Psoas muscle (tissue), 7 donors: ENCODE measurements at regions not wholly inside any gene's neighbourhood (a gene's known extent, or its start where the extent isn't known, plus 50 kb on each side); places are given as distances from the start of the nearest gene placed in this dataset.

ENCODE experiments used
- ATAC-seq, 4 donors: fragments of 200-7000 bp; cut with Tn5 transposase; one replicate each; pipeline ENCODE4 v1.9.1; 2020; ENCODE audit warnings: moderate library complexity in 3 of 4, mild to moderate bottlenecking in 2 of 4
- DNase-seq, 2 donors: peaks; one replicate each; pipeline ENCODE4 v3.0.0-alpha.2; 2020
- H3K27ac ChIP-seq: fragments of 200-600 bp; one replicate; pipeline ENCODE4 v1.8.0; 2022
- H3K27me3 ChIP-seq, 3 donors: fragments of 200-600 bp in 1 of 3; one replicate each; pipeline versions ENCODE4 v1.6.1 to v1.8.0; 2013 to 2022; ENCODE audit warnings: low read length in 2 of 3, mild to moderate bottlenecking in 2 of 3, moderate library complexity in 1 of 3; ENCODE audit not compliant: insufficient read depth in 3 of 3
- H3K36me3 ChIP-seq, 2 donors: fragments of 200-600 bp in 1 of 2; one replicate each; pipeline versions ENCODE4 v1.6.1 to v1.8.0; 2013 to 2022; ENCODE audit warnings: low read depth in 1 of 2, mild to moderate bottlenecking in 1 of 2, moderate library complexity in 1 of 2; ENCODE audit not compliant: insufficient read depth in 1 of 2
- H3K4me1 ChIP-seq: fragments of 200-600 bp; one replicate; pipeline ENCODE4 v1.8.0; 2022
- H3K4me3 ChIP-seq: fragments of 200-600 bp; one replicate; pipeline ENCODE4 v1.8.0; 2022; ENCODE audit warnings: mild to moderate bottlenecking
- H3K9me3 ChIP-seq: fragments of 200-600 bp; one replicate; pipeline ENCODE4 v1.8.0; 2022
- WGBS, 3 donors: extraction: QIAGEN DNeasy Blood & Tissue Kit; methylation state at CpG; one replicate each; pipeline versions ENCODE4 v1.1.6 to v1.1.7; 2013; 5-methylcytosine and 5-hydroxymethylcytosine counted together
- intact Hi-C, 2 donors: fragments of 100-400 bp; cut with DNase I; formaldehyde crosslinking; loops; one replicate each; pipeline versions ENCODE4 v1.11.0 to v1.14.2; 2022
- TF ChIP-seq, protein P1 (sequence below): fragments of 200-600 bp; IDR thresholded peaks from one replicate; pipeline ENCODE4 v1.8.0; 2022; ENCODE audit warnings: antibody characterized with exemption
- donor health status: healthy with polysubstance abuse.
- donor health status: DM: no; HTN: no; CAD: no; lungs with moderate emphysema.
- donor health status: Bipolar disorder and iron deficiency.
- donor health status: healthy.
- donor health status: DM: yes; HTN: yes; CAD: no.
- donor health status: DM: no; HTN: no; CAD: no.
- donor health status: DM: yes; HTN: yes; CAD: no.

DNA sequence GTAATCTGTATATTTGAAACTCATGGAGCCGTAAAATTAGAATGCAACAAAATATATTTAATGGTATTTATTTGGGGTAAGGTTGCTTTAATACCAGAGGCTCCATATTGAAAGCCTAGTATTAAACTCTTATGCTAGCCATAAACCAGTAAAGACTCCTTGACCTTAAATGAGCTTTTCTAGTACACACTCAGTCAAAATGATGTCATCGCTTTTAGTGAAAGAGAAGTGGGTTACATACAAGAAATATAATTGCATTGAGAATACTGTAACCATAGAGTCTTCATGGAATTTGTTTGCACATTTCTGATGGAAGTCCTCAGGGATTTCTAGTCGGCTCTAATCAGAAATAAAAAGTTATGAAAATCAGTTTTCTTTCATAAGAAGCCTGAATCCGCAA lies 757.6 kb downstream of the GBE1 start:
- 63 to 77% (median 69%) methylated on average over 4 of the region's 4 CpGs for WGBS, 3 donors
- H3K4me3 ChIP-seq = no peak overlapping the region
- H3K27ac ChIP-seq = no peak overlapping the region
- DNase-seq (no peak), ATAC-seq (no peak)
- TF ChIP-seq, protein P1, sequence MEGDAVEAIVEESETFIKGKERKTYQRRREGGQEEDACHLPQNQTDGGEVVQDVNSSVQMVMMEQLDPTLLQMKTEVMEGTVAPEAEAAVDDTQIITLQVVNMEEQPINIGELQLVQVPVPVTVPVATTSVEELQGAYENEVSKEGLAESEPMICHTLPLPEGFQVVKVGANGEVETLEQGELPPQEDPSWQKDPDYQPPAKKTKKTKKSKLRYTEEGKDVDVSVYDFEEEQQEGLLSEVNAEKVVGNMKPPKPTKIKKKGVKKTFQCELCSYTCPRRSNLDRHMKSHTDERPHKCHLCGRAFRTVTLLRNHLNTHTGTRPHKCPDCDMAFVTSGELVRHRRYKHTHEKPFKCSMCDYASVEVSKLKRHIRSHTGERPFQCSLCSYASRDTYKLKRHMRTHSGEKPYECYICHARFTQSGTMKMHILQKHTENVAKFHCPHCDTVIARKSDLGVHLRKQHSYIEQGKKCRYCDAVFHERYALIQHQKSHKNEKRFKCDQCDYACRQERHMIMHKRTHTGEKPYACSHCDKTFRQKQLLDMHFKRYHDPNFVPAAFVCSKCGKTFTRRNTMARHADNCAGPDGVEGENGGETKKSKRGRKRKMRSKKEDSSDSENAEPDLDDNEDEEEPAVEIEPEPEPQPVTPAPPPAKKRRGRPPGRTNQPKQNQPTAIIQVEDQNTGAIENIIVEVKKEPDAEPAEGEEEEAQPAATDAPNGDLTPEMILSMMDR = no peak
- intact Hi-C loops = no loop called here
- no peaks in the 10 kb centered on the region for H3K27me3 ChIP-seq
- H3K9me3 ChIP-seq = no peaks in the 10 kb centered on the region
- H3K4me1 ChIP-seq = no peaks in the 10 kb centered on the region
- H3K36me3 ChIP-seq = no peaks in the 10 kb centered on the region

DNA sequence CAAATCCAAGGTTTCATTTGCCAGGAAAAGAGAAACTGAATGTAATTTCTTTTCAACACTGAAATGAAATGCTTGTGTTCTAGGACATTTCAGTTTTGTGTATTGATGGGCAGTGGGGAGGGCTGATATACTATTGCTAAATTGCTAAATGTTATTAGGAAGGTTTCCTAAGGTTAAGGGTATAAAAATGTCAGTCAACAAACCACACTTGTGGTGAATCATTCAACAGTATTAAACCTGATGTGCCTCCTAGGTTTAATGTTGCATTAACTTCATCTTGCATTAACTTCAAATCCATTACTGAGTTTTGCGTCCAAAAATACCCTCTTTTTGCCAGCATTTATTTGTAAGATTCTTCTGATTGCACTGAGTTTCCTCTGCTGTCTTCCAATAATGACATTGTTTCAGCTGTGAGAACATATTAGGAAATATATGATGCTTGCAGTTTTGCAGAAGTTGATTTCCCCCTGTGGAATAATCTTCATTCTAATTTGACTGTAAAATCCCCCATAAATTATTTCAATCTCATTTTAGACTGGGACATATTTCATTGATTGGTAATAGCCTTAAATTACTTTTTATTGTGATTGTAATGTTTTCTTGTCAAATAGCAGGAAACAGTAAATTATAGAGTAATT lies 758.3 kb downstream of the GBE1 start:
- H3K27ac ChIP-seq = no peak overlapping the region
- H3K4me1 ChIP-seq = no peaks in the 10 kb centered on the region
- intact Hi-C loops = no loop called here
- H3K9me3 ChIP-seq = no peaks in the 10 kb centered on the region
- no peak overlapping the region for H3K4me3 ChIP-seq
- WGBS, 3 donors = 17 to 41% (median 38%) methylated on average over 1 of the region's 1 CpG
- no peaks in the 10 kb centered on the region for H3K27me3 ChIP-seq
- ATAC-seq (no peak), DNase-seq (no peak)
- TF ChIP-seq, protein P1 = no peak
- H3K36me3 ChIP-seq = no peaks in the 10 kb centered on the region

DNA sequence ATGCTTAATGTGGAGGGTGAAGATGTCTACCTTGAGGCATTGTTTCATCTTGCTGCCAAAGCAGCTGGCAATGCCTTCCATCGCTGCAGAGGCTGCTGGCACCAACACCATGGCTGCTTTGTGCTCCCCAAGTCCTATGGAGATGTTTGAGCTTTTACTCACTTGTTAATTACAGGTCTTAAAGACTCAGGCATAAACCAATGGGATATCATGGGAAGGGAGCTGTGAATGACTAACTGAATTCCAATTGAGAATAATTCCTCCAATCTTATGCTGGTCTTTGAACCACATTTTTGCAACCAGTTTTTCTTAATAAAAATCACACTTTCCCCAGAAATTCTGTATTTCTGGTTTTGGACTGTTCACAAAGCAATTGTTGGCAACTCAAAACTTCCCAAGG lies 762.0 kb downstream of the GBE1 start:
- intact Hi-C loops = no loop called here
- H3K36me3 ChIP-seq = no peaks in the 10 kb centered on the region

DNA sequence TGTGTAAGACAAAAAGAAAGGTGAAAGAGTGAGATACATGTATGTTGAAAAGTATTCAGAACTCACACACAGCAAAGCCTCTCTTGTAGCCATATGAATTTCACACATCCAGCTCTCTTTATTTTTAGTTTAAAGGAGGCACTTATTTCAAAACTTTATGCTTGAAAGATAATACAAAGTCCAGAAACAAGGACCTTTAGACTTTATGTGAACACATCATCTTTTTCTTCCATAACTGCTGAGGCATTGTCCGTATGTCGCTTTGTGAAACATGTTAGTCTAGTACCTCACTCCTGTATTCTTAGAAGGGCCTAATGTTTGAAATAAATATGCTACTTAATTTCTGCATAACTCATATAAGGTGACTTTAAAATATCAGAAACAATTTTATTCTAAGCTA lies 763.4 kb downstream of the GBE1 start:
- Histone ChIP-seq H3K9me3 (no peaks in the 10 kb centered on the region), H3K36me3 (no peaks in the 10 kb centered on the region), H3K27ac (no peak overlapping the region), H3K27me3 (no peaks in the 10 kb centered on the region), H3K4me3 (no peak overlapping the region), H3K4me1 (no peaks in the 10 kb centered on the region)
- intact Hi-C loops = no loop called here
- TF ChIP-seq, protein P1 = no peak
- DNase-seq = no peak
- no peak for ATAC-seq
- WGBS, 3 donors = 95 to 96% (median 96%) methylated on average over 2 of the region's 2 CpGs

More for the DNA sequence above, 762.0 kb downstream of the GBE1 start:
- ATAC-seq (no peak), DNase-seq (no peak)
- Histone ChIP-seq H3K4me3 (no peak overlapping the region), H3K4me1 (no peaks in the 10 kb centered on the region), H3K27me3 (no peaks in the 10 kb centered on the region), H3K27ac (no peak overlapping the region), H3K9me3 (no peaks in the 10 kb centered on the region)
- WGBS, 3 donors = 60 to 76% (median 70%) methylated on average over 1 of the region's 1 CpG
- TF ChIP-seq, protein P1 = no peak

DNA sequence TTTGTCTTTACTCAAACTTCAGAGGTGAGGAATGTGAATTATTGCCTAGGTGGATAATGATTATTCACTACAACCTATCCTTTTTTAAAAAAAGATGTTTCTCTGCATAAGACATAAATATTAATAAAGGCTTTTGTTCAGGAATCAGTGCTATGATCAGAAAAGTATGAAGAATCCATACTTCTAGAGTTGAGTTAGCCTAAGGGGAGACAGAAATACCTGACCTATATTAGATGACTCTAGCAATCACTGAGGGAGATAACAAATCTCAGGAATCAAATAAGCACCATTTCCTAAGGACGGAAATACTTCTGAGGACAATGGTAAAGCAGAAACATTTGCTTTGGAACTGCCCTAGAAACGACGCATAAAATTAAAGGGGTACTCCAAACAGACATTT lies 763.8 kb downstream of the GBE1 start:
- Histone ChIP-seq H3K27ac (no peak overlapping the region), H3K27me3 (no peaks in the 10 kb centered on the region), H3K9me3 (no peaks in the 10 kb centered on the region), H3K4me1 (no peaks in the 10 kb centered on the region), H3K4me3 (no peak overlapping the region), H3K36me3 (no peaks in the 10 kb centered on the region)
- TF ChIP-seq, protein P1 = no peak
- intact Hi-C loops = no loop called here
- ATAC-seq (no peak), DNase-seq (no peak)
- WGBS, 3 donors = 81 to 90% (median 82%) methylated on average over 3 of the region's 3 CpGs
